ENCODE measurements at regions not wholly inside any gene's neighbourhood (a gene's known extent, or its start where the extent isn't known, plus 50 kb on each side); places are given as distances from the start of the nearest gene placed in this dataset.
"Not testable (repeated sequence)": the region's sequence is repeated elsewhere in the genome, so short reads cannot be mapped to it uniquely, and the experiment has no call there.

DNA sequence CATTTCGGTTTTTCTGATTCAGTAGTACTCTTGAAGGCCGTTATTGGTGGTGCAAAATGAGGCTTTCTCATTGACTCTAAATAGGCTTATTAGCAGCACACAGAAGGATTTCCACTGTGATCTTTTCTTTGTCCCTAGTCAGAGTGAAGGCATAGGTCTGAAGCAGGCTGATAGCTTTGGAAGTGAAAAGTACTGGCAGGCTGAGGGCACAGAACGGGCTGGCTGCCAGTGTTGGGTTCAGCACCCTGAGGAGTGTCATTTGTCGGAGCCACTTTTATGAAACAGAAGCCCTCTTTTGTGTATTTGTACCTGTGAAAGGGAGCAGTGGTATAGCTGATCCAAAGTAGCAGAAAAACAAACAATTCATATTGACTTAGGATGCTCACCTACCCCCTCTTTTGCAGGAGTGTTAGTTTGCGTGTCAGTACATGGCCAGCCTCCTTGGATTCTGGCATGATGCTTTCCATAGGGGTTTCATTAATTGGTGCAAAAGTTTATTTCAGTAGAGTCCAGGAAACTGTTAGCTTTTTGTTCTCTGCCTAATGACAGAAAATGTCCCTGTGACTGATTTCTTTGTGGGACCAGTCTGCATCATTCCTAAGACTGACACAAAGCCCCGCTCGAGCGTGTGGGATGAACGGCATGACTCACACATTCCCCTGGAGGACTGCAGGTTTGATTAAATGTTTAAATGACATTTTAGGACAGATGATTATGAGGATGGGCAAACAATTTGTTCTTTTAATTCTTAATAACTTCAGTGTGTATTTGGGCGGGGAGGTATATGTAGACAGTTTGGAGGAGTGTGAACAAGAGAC lies 239.1 kb upstream of the VKORC1L1 start:
- H3K4me1 ChIP-seq (ENCODE audit: control insufficient read depth in 1 of 2, insufficient read depth in 2 of 2, low read length in 2 of 2); H3K27ac ChIP-seq (ENCODE audit: low read depth in 1 of 2, low read length in 2 of 2); H3K4me3 ChIP-seq (ENCODE audit: low read length in 2 of 2); H3K36me3 ChIP-seq (ENCODE audit: control insufficient read depth in 1 of 2, insufficient read depth in 2 of 2, low read length in 1 of 2); DNase-seq; intact Hi-C loops (cut with DNase I); H3K27me3 ChIP-seq (ENCODE audit: control insufficient read depth in 1 of 2, insufficient read depth in 2 of 2, low read length in 1 of 2); H3K9me3 ChIP-seq (ENCODE audit: control insufficient read depth, low read length); ATAC-seq (ENCODE audit: low FRiP score): not testable (repeated sequence)
- WGBS, 2 donors = no CpG with 5 or more reads among the region's 10 CpGs

DNA sequence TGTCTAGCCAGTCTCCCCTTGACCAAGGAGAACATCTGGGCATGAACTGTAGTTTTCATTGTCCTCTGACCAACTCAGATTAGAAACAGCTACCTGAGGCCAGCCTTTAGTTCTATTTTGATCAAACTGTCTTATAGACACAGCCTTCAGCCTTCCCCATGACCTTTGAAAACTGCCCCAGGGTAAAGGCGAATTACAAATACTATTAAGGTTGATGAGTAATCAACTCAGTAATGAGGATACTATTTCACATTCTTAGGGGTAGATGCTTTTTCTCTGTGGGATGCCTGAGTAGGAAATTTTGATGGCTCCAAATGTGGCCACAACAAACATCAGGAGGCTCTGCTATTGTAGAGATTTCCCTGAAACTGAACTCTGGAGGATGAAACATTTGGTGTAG lies 234.0 kb upstream of the VKORC1L1 start:
- H3K4me3 ChIP-seq (ENCODE audit: low read length in 2 of 2); ATAC-seq (ENCODE audit: low FRiP score); H3K27me3 ChIP-seq (ENCODE audit: control insufficient read depth in 1 of 2, insufficient read depth in 2 of 2, low read length in 1 of 2); DNase-seq; H3K4me1 ChIP-seq (ENCODE audit: control insufficient read depth in 1 of 2, insufficient read depth in 2 of 2, low read length in 2 of 2); H3K36me3 ChIP-seq (ENCODE audit: control insufficient read depth in 1 of 2, insufficient read depth in 2 of 2, low read length in 1 of 2); H3K9me3 ChIP-seq (ENCODE audit: control insufficient read depth, low read length); intact Hi-C loops (cut with DNase I); H3K27ac ChIP-seq (ENCODE audit: low read depth in 1 of 2, low read length in 2 of 2): not testable (repeated sequence)
- no CpG with 5 or more reads among the region's 1 CpG for WGBS, 2 donors

DNA sequence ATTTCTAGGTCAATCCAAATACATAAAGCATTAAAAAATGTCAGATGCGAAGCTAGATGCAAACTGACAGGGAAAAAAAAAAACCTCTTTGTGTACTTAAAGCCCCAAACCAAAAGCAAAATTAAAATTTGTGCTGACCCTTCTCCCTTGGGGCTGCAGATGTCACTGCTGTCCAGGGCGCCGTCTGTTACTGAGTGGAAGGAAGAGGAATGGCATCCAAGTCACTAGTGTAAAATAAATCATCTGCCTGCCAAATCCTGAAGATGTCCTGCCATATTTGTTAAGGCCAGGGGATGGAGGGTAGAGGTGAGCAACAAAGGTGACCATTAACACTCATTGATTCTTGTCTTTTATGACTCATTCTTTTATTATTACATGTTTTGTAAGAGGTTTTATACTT lies 233.2 kb upstream of the VKORC1L1 start:
- H3K4me3 ChIP-seq (ENCODE audit: low read length in 2 of 2); H3K27me3 ChIP-seq (ENCODE audit: control insufficient read depth in 1 of 2, insufficient read depth in 2 of 2, low read length in 1 of 2); intact Hi-C loops (cut with DNase I); H3K9me3 ChIP-seq (ENCODE audit: control insufficient read depth, low read length); DNase-seq; H3K36me3 ChIP-seq (ENCODE audit: control insufficient read depth in 1 of 2, insufficient read depth in 2 of 2, low read length in 1 of 2); H3K27ac ChIP-seq (ENCODE audit: low read depth in 1 of 2, low read length in 2 of 2); ATAC-seq (ENCODE audit: low FRiP score); H3K4me1 ChIP-seq (ENCODE audit: control insufficient read depth in 1 of 2, insufficient read depth in 2 of 2, low read length in 2 of 2): not testable (repeated sequence)
- WGBS, 2 donors = no CpG with 5 or more reads among the region's 3 CpGs

DNA sequence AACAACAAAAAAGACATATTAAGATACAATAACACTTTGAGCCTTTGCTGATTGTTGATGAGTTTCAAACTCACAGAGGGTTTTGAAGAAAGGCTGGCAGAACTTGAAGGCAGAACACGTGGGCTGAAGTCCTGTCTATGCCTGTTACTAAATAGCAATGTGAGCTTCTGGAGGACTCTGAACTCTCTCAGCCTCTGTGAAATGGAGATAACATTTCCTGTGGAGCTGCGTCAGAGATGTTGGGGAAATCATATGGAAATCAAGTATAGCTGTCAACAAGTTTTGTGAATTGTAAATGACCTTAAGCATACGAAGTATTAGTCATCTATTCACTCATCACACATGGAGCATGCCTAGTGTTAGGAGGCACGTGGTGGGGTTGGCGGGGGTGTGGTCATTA lies 229.4 kb upstream of the VKORC1L1 start:
- DNase-seq; ATAC-seq (ENCODE audit: low FRiP score); H3K36me3 ChIP-seq (ENCODE audit: control insufficient read depth in 1 of 2, insufficient read depth in 2 of 2, low read length in 1 of 2); H3K27me3 ChIP-seq (ENCODE audit: control insufficient read depth in 1 of 2, insufficient read depth in 2 of 2, low read length in 1 of 2); H3K27ac ChIP-seq (ENCODE audit: low read depth in 1 of 2, low read length in 2 of 2); intact Hi-C loops (cut with DNase I); H3K4me1 ChIP-seq (ENCODE audit: control insufficient read depth in 1 of 2, insufficient read depth in 2 of 2, low read length in 2 of 2); H3K4me3 ChIP-seq (ENCODE audit: low read length in 2 of 2); H3K9me3 ChIP-seq (ENCODE audit: control insufficient read depth, low read length): not testable (repeated sequence)
- WGBS, 2 donors = no CpG with 5 or more reads among the region's 5 CpGs

DNA sequence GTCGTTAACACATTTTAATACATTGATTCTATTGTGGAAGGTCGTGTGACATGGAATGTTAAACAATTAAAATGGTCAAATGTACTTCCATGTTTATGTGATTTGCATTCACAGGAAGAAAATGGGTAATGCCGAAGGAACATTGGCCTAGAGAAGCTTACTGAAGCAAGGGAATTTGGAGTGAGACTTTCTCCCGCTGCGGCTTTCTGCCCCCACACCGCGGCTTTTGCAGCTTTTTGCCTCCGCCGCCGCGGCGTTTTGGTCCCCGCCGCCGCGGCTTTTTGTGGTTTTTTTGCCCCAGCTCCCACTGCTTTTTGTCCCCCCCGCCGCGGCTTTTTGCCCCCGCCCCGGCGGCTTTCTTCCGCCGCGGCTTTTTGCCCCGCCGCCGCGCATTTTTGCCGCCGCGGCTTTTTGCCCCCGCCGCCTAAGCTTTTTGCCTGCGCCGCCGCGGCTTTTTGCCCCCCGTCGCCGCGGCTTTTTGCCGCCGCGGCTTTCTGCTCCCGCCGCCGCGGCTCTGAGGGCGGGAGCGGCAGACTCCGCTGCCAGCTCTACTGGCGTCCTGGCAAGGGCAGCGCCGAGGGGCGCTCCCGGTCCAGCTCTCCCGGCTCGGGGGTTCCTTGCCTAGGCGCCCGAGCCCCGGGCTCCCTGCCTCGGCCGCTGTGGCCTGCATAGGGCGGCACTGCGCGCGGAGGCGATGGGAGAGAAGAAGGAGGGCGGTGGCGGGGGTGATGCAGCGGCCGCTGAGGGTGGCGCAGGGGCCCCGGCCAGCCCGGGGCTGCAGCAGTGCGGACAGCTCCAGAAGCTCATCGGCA lies 225.5 kb upstream of the VKORC1L1 start:
- ATAC-seq (ENCODE audit: low FRiP score); H3K36me3 ChIP-seq (ENCODE audit: control insufficient read depth in 1 of 2, insufficient read depth in 2 of 2, low read length in 1 of 2): not testable (repeated sequence)
- no CpG with 5 or more reads among the region's 78 CpGs for WGBS, 2 donors

DNA sequence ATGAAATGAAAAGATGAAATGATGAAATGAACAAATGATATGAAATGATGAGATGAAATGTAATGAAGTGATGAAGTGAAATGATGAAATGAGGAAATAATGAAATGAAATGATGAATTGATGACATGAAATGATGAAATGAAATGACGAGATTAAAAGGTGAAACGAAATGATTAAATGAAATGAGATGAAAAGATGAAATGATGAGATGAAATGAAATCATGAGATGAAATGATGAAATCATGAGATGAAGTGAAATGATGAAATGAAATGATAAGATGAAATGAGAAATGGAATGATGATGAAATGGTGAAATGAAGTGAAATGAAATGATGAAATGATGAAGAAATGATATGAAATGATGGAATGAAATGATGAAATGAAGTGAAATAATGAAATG lies 221.7 kb upstream of the VKORC1L1 start:
- H3K27me3 ChIP-seq (ENCODE audit: control insufficient read depth in 1 of 2, insufficient read depth in 2 of 2, low read length in 1 of 2); H3K4me1 ChIP-seq (ENCODE audit: control insufficient read depth in 1 of 2, insufficient read depth in 2 of 2, low read length in 2 of 2); H3K36me3 ChIP-seq (ENCODE audit: control insufficient read depth in 1 of 2, insufficient read depth in 2 of 2, low read length in 1 of 2); intact Hi-C loops (cut with DNase I); DNase-seq; H3K4me3 ChIP-seq (ENCODE audit: low read length in 2 of 2); ATAC-seq (ENCODE audit: low FRiP score); H3K9me3 ChIP-seq (ENCODE audit: control insufficient read depth, low read length); H3K27ac ChIP-seq (ENCODE audit: low read depth in 1 of 2, low read length in 2 of 2): not testable (repeated sequence)
- WGBS, 2 donors = 95% methylated on average over 2 of the region's 2 CpGs; no CpG with 5 or more reads in 1 of the 2 donors

More for the DNA sequence above, 225.5 kb upstream of the VKORC1L1 start:
- H3K27ac ChIP-seq (ENCODE audit: low read depth in 1 of 2, low read length in 2 of 2); intact Hi-C loops (cut with DNase I); DNase-seq; H3K9me3 ChIP-seq (ENCODE audit: control insufficient read depth, low read length); H3K27me3 ChIP-seq (ENCODE audit: control insufficient read depth in 1 of 2, insufficient read depth in 2 of 2, low read length in 1 of 2); H3K4me3 ChIP-seq (ENCODE audit: low read length in 2 of 2); H3K4me1 ChIP-seq (ENCODE audit: control insufficient read depth in 1 of 2, insufficient read depth in 2 of 2, low read length in 2 of 2): not testable (repeated sequence)

DNA sequence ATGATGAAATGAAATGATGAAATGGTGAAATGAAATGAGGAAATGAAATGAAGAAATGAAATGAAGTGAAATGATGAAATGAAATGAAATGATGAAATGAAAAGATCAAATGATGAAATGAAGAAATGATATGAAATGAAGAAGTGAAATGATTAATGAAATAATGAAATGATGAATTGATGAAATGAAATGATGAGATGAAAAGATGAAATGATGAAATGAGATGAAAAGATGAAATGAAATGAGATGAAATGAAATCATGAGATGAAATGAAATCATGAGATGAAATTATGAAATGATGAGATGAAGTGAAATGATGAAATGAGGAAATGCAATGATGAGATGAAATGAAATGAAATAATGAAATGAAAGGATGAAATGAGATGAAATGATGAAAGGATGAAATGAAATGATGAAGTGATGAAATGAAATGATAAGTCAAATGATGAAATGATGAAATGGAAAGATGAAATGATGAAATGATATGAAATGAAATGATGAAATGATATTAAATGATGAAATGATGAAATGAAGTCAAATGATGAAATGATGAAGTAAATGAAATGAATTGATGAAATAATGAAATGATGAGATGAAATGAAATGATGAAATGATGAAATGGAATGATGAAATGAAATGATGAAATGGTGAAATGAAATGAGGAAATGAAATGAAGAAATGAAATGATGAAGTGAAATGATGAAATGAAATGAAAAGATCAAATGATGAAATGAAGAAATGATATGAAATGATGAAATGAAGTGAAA lies 220.9 kb upstream of the VKORC1L1 start:
- H3K27ac ChIP-seq (ENCODE audit: low read depth in 1 of 2, low read length in 2 of 2); H3K27me3 ChIP-seq (ENCODE audit: control insufficient read depth in 1 of 2, insufficient read depth in 2 of 2, low read length in 1 of 2); H3K9me3 ChIP-seq (ENCODE audit: control insufficient read depth, low read length); H3K4me3 ChIP-seq (ENCODE audit: low read length in 2 of 2); ATAC-seq (ENCODE audit: low FRiP score); H3K36me3 ChIP-seq (ENCODE audit: control insufficient read depth in 1 of 2, insufficient read depth in 2 of 2, low read length in 1 of 2); DNase-seq; H3K4me1 ChIP-seq (ENCODE audit: control insufficient read depth in 1 of 2, insufficient read depth in 2 of 2, low read length in 2 of 2); intact Hi-C loops (cut with DNase I): not testable (repeated sequence)

DNA sequence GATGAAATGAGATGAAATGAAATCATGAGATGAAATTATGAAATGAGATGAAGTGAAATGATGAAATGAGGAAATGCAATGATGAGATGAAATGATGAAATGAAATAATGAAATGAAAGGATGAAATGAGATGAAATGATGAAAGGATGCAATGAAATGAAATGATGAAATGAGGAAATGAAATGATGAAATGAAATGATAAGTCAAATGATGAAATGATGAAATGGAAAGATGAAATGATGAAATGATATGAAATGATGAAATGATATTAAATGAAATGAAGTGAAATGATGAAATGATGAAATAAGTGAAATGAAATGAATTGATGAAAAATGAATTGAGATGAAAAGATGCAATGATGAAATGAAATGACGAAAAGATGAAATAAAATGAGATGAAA lies 220.2 kb upstream of the VKORC1L1 start:
- H3K4me1 ChIP-seq (ENCODE audit: control insufficient read depth in 1 of 2, insufficient read depth in 2 of 2, low read length in 2 of 2); ATAC-seq (ENCODE audit: low FRiP score); H3K4me3 ChIP-seq (ENCODE audit: low read length in 2 of 2); intact Hi-C loops (cut with DNase I); H3K36me3 ChIP-seq (ENCODE audit: control insufficient read depth in 1 of 2, insufficient read depth in 2 of 2, low read length in 1 of 2); H3K27ac ChIP-seq (ENCODE audit: low read depth in 1 of 2, low read length in 2 of 2); H3K9me3 ChIP-seq (ENCODE audit: control insufficient read depth, low read length); DNase-seq; H3K27me3 ChIP-seq (ENCODE audit: control insufficient read depth in 1 of 2, insufficient read depth in 2 of 2, low read length in 1 of 2): not testable (repeated sequence)
- WGBS, 2 donors = no CpG with 5 or more reads among the region's 1 CpG

Data from aorta (tissue), 5 donors.